ENCODE measurements at regions not wholly inside any gene's neighbourhood (a gene's known extent, or its start where the extent isn't known, plus 50 kb on each side); places are given as distances from the start of the nearest gene placed in this dataset.
"Not testable (repeated sequence)": the region's sequence is repeated elsewhere in the genome, so short reads cannot be mapped to it uniquely, and the experiment has no call there.

- DNase-seq = peak; percentile 11
- in situ Hi-C loops (cut with MboI; ENCODE audit: low pct_unique_long_range_greater_than_20kb, low sequenced_read_pairs) = no loop called here
Measured at GRCh38 chr2:3899536-3900155, 196.3 kb downstream of the DCDC2C start.

GRCh38 chr2:3902131-3902530 is 198.8 kb downstream of the DCDC2C start:
- DNase-seq = no peak
- in situ Hi-C loops (cut with MboI; ENCODE audit: low pct_unique_long_range_greater_than_20kb, low sequenced_read_pairs) = no loop called here

DNA sequence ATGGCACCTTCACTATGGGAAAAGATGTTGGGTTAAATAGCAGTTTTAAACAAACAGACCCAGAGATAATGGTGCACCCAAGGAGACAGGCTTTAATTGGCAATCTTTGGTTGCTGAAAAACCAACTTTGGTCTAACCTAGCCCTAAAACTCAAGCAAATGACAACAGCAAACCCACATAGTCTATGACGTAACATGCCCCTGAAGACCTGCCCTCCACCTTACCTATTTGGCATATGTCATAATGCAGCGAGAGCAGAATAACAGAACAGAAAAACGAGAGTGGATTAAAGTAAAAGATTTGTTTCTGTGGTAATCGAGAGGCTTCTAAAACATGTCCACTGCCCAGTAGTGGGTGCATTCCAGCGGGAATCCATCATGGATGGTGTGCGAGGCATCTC is 200.7 kb downstream of the DCDC2C start:
- no peak for DNase-seq
- in situ Hi-C loops (cut with MboI; ENCODE audit: low pct_unique_long_range_greater_than_20kb, low sequenced_read_pairs) = no loop called here

DNA sequence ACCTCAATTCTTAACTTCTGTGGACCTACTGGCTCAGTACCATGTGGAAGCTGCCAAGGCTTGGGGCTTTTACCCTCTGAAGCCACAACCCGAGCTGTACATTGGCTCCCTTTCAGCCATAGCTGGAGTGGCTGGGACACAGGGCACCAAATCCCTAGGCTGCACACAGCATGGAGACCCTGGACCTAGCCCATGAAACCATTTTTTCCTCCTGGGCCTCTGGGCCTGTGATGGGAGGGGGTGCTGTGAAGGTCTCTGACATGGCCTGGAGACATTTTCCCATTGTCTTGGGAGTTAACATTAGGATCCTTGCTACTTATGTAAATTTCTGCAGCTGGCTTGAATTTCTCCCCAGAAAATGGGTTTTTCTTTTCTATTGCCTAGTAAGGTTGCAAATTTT is 205.1 kb downstream of the DCDC2C start:
- in situ Hi-C loops (cut with MboI; ENCODE audit: low pct_unique_long_range_greater_than_20kb, low sequenced_read_pairs); DNase-seq: not testable (repeated sequence)

DNA sequence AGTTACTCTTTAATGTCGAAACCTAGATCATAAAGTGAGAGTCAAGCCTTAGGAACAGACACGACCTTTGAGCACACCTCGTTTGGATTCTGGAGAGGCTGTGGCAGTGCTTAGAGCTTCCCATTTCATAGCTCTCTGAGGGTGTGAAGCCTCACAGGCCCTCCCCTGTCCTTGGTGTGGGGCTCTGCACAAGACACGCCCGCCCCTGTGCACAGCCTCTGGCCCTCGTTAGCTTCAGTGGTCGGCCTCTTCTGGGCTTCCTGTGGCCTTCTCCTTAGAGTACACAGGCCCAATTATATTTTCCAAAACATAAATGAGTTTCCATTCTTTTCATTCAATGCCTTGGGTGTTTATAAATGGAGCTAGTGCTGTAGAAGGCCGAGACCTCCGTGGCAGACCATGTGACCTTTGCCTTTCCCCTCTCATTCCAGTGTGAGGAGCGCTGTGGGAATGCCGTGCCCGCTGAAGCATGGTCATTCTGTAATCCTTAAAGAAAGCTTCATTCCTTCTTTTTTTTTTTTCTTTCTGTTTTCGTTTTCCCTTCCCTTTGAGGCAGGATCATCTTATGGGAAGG is 208.6 kb downstream of the DCDC2C start:
- DNase-seq = no peak
- in situ Hi-C loops (cut with MboI; ENCODE audit: low pct_unique_long_range_greater_than_20kb, low sequenced_read_pairs) = no loop called here

DNA sequence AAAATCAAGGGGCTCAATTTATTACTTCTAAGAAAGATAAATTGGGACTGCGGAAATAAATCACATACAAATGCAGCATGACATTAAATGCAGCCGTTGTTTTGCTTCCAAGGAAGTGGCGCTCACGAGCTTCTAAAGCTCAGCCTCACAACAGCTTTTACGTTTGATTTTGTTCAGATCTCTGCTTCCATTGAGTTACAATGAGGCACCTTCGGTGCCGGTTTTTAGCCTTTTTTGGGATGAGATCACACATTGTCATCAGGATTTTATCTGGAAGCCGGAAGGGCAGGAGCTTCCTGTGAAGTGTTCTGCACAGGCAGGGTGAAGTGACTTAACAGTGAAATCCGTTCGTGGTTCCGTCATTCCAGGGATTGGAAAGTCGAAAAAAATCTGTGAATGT is 209.8 kb downstream of the DCDC2C start:
- in situ Hi-C loops (cut with MboI; ENCODE audit: low pct_unique_long_range_greater_than_20kb, low sequenced_read_pairs) = no loop called here

GRCh38 chr2:3914241-3914640 is 210.9 kb downstream of the DCDC2C start:
- in situ Hi-C loops (cut with MboI; ENCODE audit: low pct_unique_long_range_greater_than_20kb, low sequenced_read_pairs) = no loop called here
- no peak for DNase-seq

More for the DNA sequence above, 209.8 kb downstream of the DCDC2C start:
- DNase-seq = no peak

GRCh38 chr2:3927031-3927430 is 223.7 kb downstream of the DCDC2C start:
- DNase-seq = no peak
- in situ Hi-C loops (cut with MboI; ENCODE audit: low pct_unique_long_range_greater_than_20kb, low sequenced_read_pairs) = no loop called here

DNA sequence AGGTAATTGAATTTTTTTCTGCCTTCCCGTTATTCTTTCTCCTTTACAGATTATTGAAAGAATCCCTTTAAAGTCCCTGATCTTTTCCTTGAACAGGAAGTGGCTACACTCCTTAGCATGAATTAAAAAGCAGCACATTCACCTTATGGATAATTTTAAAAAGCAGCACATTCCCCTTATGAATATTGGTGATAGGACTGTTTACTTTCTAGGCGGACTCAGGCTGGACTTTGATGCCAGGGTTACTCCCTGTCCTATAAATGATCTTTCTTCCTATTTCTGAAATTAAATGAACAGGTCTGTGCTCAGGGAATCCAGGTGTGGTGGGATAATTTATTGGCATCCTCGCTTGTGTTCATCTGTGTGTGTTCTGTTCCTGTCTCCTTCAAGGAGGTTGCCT is 226.0 kb downstream of the DCDC2C start:
- in situ Hi-C loops (cut with MboI; ENCODE audit: low pct_unique_long_range_greater_than_20kb, low sequenced_read_pairs) = no loop called here
- no peak for DNase-seq

DNA sequence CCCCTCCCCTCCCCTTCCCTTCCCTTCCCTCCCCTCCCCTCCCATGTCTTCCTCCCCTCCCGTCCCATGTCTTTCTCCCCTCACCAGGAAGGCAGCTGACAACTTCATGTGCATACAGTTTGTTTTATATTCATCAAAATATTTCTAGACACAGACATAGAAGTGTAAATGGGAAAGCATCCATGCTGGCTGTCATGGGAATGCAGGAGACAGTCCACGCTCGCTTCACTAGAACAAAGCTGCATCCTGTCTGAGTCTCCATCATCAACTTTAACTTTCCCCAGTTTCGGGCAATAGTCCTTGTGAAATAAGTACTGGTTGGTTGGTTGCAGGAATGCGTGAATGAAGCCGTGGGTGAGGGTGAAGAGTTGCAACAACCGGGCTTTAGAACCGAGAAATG is 226.9 kb downstream of the DCDC2C start:
- DNase-seq = no peak
- in situ Hi-C loops (cut with MboI; ENCODE audit: low pct_unique_long_range_greater_than_20kb, low sequenced_read_pairs) = no loop called here

- in situ Hi-C loops (cut with MboI; ENCODE audit: low pct_unique_long_range_greater_than_20kb, low sequenced_read_pairs) = no loop called here
- no peak for DNase-seq
Measured at GRCh38 chr2:3940661-3941060, 237.3 kb downstream of the DCDC2C start.

GRCh38 chr2:3942841-3943240 is 239.5 kb downstream of the DCDC2C start:
- DNase-seq = no peak
- in situ Hi-C loops (cut with MboI; ENCODE audit: low pct_unique_long_range_greater_than_20kb, low sequenced_read_pairs) = no loop called here

- no peak for DNase-seq
- in situ Hi-C loops (cut with MboI; ENCODE audit: low pct_unique_long_range_greater_than_20kb, low sequenced_read_pairs) = no loop called here
Measured at GRCh38 chr2:3944071-3944470, 240.7 kb downstream of the DCDC2C start.

GRCh38 chr2:3944841-3945240 is 241.5 kb downstream of the DCDC2C start:
- no peak for DNase-seq
- in situ Hi-C loops (cut with MboI; ENCODE audit: low pct_unique_long_range_greater_than_20kb, low sequenced_read_pairs) = no loop called here

DNA sequence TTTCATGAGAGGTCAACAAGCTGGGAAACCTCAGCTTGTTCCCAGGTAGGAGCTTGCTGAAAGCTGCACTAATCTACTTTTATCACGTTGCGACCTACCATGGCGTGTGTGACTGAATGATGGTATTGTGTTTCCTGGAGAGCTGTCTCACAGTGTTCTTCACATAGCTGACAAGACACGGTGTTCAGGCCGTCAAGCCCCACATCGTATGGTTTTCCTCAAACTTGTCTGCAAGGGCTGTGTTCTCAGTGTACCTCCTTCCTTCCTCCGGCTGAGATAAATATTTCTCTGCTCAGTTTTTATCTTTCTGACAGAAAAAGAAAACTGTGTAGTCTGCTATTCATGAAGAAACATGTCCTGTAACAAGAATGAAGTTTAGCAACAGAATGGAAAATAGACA is 244.8 kb downstream of the DCDC2C start:
- in situ Hi-C loops (cut with MboI; ENCODE audit: low pct_unique_long_range_greater_than_20kb, low sequenced_read_pairs) = no loop called here
- DNase-seq = no peak

DNA sequence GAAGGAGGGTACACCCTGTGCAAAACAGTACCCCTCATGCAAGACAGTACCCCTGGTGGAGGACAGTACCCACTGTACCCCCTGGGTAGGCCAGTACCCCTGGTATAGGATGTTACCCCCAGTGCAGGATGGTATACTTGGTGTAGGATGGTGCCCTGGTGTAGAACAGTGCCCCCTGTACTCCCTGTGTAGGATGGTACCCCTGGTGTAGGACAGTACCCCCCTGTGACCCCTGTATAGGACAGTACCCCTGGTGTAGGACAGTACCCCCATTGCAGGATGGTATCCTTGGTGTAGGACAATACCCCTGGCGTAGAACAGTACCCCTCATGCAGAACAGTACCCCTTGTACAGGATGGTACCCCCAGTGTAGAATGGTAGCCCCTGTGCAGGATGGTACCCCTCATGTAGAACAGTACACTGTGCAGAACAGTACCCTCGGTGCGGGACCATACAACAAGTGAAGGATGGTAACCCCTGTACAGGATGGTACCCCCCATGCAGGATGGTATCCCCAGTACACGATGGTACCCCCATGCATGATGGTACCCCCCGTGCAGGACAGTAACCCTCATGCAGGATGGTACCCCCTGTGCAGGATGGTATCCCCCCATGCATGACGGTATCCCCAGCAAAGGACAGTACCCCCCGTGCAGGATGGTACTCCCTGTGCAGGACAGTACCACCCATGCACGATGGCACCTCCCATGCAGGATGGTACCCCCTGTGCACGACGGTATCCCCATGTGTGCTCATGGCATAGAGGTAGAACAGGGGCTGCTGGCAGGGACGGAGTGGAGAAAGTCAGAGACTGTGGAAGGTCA is 248.0 kb downstream of the DCDC2C start:
- no peak for DNase-seq
- in situ Hi-C loops (cut with MboI; ENCODE audit: low pct_unique_long_range_greater_than_20kb, low sequenced_read_pairs) = no loop called here

DNA sequence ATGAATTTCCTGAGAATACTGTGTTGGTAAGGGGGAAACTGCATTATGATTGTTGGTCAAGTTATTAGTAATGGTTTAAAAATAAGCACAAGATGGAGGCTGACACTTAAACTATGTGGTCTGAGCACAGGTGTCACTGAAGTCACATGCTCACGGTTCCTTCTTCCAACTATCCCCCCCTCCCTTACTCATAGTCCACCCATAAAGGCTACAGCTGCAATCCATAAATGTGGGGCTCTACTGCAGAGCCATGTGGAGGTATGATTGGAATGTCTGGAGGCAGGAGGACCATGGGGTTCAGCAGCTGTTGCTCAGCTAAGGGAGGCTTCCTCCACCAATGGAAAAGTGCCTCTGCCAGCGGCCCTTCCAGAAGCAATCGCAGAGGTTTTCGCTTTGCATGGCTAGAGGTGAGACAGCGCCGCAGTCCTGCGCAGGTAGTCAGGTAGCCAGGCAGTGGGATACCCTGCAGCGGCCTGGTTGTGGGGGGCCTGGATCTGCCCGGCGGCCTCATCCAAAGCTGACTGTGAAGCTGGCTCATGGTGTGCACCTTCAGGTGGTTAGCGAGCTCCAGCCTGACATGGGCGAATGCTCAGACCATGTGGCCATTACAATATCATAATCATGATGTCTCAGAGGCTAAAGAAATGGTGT is 249.6 kb downstream of the DCDC2C start:
- in situ Hi-C loops (cut with MboI; ENCODE audit: low pct_unique_long_range_greater_than_20kb, low sequenced_read_pairs) = no loop called here
- DNase-seq = no peak

DNA sequence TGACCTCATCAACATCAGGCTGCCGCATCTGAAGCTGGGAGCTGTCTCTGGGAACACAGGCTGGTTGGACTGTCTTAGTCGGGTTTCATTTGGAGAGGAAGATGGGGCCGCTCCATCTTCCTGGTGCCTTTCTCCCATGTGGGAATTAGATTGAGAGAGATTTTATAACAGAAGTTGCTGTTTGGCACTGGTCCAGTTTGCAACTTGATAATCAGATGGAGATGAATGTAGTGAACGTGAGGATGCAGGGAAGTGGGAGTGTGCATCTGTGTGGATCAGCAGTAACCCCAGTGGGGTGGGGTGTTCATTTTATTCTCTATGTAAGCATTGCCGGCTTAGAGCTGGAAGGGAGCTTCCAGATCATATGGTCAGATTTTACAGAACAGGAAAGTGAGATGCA is 250.9 kb downstream of the DCDC2C start:
- DNase-seq = no peak
- in situ Hi-C loops (cut with MboI; ENCODE audit: low pct_unique_long_range_greater_than_20kb, low sequenced_read_pairs) = no loop called here

GRCh38 chr2:3956406-3956805 is 253.0 kb downstream of the DCDC2C start:
- in situ Hi-C loops (cut with MboI; ENCODE audit: low pct_unique_long_range_greater_than_20kb, low sequenced_read_pairs) = no loop called here
- DNase-seq = no peak

DNA sequence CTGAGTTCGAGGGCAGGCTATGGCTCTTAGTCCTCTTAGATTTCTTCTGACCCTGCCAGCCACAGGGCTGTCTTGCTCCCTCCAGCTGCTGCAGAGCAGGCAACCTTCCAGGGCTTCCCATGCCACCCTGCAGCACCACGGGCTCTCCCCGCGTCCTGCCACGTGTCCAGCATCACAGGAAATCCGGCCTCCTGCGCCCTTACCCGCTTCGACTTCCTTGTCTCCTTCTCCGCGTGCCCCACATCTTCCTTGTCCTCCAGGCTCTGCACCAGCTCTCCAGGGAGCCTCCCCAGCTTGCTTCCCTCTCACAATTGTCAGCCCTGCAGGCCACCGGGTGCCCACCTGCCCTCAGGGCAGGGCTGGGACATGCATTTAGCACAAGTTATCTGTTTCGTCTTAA is 253.5 kb downstream of the DCDC2C start:
- DNase-seq = no peak
- in situ Hi-C loops (cut with MboI; ENCODE audit: low pct_unique_long_range_greater_than_20kb, low sequenced_read_pairs) = no loop called here
